K562 (cell line): ENCODE measurements at regions not wholly inside any gene's neighbourhood (a gene's known extent, or its start where the extent isn't known, plus 50 kb on each side); places are given as distances from the start of the nearest gene placed in this dataset.

ENCODE experiments used
- MYC ChIP-seq, 2 experiments: fragments of 250-450 bp in 1 of 2; sonication (Bioruptor Pico) in 1 of 2; IDR thresholded peaks; 2 replicates each; pipeline versions ENCODE4 v1.5.1 to v1.6.1; 2012 to 2021; ENCODE audit warnings: low read depth in 2 of 2, borderline replicate concordance in 1 of 2, improper control_type of control experiment in 1 of 2, low read length in 1 of 2, mild to moderate bottlenecking in 1 of 2, moderate library complexity in 1 of 2
- TF ChIP-seq, protein P1 (sequence below): fragments of 450-650 bp; IDR thresholded peaks from 2 replicates; pipeline ENCODE4 v1.6.1; 2017; ENCODE audit warnings: antibody characterized with exemption, mild to moderate bottlenecking
- TF ChIP-seq, protein P2 (sequence below): fragments of 250-450 bp; sonication (Bioruptor Pico); IDR thresholded peaks from 2 replicates; pipeline ENCODE4 v1.4.0; 2020; ENCODE audit warnings: mild to moderate bottlenecking, moderate library complexity, borderline replicate concordance
- TF ChIP-seq, protein P3 (sequence below): IDR thresholded peaks from 2 replicates; pipeline ENCODE4 v1.6.1; 2011; ENCODE audit not compliant: insufficient read length; ENCODE audit errors: extremely low read depth
- TF ChIP-seq, protein P4 (sequence below): fragments of 450-650 bp; formaldehyde crosslinking; IDR thresholded peaks from 2 replicates; pipeline ENCODE4 v1.4.0; 2020; ENCODE audit warnings: mild to moderate bottlenecking, mixed read lengths

DNA sequence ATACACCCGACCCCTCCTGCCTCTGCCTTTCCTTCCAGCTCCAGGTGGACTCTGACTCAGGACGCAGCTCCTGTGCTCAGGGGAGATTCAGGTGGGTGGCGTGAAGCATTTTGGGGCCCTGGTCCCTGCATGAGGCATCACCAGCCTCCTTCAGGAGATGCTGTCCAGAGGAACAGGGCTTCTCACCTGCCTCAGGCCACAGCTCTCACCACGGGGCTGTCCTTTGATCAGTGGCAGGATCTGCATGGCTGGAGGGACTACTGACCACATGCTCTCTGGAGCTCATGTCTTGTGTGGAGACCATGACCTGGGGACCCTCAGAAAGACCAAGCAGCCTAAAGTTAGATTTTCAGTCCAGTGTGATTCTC, 58.8 kb downstream of the GGTLC2 start (continued):
- TF ChIP-seq MYC (IDR thresholded peaks at IDR 0.05; ENCODE audit: low read depth, low read length) = 0 out of 2 replicates have a peak, but pooled peaks have one; percentile 6
- no peak for TF ChIP-seq MYC (CRISPR knock-in tag; IDR thresholded peaks at IDR 0.05; ENCODE audit: borderline replicate concordance, low read depth)
- TF ChIP-seq, protein P1, sequence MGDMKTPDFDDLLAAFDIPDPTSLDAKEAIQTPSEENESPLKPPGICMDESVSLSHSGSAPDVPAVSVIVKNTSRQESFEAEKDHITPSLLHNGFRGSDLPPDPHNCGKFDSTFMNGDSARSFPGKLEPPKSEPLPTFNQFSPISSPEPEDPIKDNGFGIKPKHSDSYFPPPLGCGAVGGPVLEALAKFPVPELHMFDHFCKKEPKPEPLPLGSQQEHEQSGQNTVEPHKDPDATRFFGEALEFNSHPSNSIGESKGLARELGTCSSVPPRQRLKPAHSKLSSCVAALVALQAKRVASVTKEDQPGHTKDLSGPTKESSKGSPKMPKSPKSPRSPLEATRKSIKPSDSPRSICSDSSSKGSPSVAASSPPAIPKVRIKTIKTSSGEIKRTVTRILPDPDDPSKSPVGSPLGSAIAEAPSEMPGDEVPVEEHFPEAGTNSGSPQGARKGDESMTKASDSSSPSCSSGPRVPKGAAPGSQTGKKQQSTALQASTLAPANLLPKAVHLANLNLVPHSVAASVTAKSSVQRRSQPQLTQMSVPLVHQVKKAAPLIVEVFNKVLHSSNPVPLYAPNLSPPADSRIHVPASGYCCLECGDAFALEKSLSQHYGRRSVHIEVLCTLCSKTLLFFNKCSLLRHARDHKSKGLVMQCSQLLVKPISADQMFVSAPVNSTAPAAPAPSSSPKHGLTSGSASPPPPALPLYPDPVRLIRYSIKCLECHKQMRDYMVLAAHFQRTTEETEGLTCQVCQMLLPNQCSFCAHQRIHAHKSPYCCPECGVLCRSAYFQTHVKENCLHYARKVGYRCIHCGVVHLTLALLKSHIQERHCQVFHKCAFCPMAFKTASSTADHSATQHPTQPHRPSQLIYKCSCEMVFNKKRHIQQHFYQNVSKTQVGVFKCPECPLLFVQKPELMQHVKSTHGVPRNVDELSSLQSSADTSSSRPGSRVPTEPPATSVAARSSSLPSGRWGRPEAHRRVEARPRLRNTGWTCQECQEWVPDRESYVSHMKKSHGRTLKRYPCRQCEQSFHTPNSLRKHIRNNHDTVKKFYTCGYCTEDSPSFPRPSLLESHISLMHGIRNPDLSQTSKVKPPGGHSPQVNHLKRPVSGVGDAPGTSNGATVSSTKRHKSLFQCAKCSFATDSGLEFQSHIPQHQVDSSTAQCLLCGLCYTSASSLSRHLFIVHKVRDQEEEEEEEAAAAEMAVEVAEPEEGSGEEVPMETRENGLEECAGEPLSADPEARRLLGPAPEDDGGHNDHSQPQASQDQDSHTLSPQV = no peak
- TF ChIP-seq, protein P2, sequence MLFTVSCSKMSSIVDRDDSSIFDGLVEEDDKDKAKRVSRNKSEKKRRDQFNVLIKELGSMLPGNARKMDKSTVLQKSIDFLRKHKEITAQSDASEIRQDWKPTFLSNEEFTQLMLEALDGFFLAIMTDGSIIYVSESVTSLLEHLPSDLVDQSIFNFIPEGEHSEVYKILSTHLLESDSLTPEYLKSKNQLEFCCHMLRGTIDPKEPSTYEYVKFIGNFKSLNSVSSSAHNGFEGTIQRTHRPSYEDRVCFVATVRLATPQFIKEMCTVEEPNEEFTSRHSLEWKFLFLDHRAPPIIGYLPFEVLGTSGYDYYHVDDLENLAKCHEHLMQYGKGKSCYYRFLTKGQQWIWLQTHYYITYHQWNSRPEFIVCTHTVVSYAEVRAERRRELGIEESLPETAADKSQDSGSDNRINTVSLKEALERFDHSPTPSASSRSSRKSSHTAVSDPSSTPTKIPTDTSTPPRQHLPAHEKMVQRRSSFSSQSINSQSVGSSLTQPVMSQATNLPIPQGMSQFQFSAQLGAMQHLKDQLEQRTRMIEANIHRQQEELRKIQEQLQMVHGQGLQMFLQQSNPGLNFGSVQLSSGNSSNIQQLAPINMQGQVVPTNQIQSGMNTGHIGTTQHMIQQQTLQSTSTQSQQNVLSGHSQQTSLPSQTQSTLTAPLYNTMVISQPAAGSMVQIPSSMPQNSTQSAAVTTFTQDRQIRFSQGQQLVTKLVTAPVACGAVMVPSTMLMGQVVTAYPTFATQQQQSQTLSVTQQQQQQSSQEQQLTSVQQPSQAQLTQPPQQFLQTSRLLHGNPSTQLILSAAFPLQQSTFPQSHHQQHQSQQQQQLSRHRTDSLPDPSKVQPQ (CRISPR knock-in tag) = no peak
- TF ChIP-seq, protein P3, sequence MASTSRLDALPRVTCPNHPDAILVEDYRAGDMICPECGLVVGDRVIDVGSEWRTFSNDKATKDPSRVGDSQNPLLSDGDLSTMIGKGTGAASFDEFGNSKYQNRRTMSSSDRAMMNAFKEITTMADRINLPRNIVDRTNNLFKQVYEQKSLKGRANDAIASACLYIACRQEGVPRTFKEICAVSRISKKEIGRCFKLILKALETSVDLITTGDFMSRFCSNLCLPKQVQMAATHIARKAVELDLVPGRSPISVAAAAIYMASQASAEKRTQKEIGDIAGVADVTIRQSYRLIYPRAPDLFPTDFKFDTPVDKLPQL = no peak
- TF ChIP-seq, protein P4, sequence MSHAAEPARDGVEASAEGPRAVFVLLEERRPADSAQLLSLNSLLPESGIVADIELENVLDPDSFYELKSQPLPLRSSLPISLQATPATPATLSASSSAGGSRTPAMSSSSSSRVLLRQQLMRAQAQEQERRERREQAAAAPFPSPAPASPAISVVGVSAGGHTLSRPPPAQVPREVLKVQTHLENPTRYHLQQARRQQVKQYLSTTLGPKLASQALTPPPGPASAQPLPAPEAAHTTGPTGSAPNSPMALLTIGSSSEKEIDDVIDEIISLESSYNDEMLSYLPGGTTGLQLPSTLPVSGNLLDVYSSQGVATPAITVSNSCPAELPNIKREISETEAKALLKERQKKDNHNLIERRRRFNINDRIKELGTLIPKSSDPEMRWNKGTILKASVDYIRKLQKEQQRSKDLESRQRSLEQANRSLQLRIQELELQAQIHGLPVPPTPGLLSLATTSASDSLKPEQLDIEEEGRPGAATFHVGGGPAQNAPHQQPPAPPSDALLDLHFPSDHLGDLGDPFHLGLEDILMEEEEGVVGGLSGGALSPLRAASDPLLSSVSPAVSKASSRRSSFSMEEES (CRISPR knock-in tag) = no peak
